HepG2 (cell line): ENCODE measurements at regions not wholly inside any gene's neighbourhood (a gene's known extent, or its start where the extent isn't known, plus 50 kb on each side); places are given as distances from the start of the nearest gene placed in this dataset.

Experiments
- ATAC-seq: fragments of 200-7000 bp; cut with Tn5 transposase; 3 replicates; pipeline ENCODE4 v1.9.1; 2020; ENCODE audit warnings: mild to moderate bottlenecking, moderate library complexity
- BruUV-seq: library from RNA; stranded (reverse); fragments of 400-500 nt; replicated peaks from 2 replicates; lab custom pipeline; 2021; lab: Mats Ljungman, UMichigan
- CTCF ChIA-PET: fragments of 300-600 bp; formaldehyde crosslinking; extraction: SDS; loops from one replicate; lab custom pipeline; 2021; ENCODE audit warnings: low total read pairs, inconsistent platforms, low intra/inter-chr PET ratio; lab: Yijun Ruan, JAX
- POLR2A ChIA-PET: fragments of 350-600 bp; sonication (Branson Sonifier 250); formaldehyde crosslinking; loops from one replicate; lab custom pipeline; 2020; ENCODE audit warnings: antibody characterized with exemption, inconsistent platforms; lab: Yijun Ruan, JAX
- DNase-seq: peaks from one replicate; pipeline ENCODE4 v3.0.0-alpha.2; 2015; ENCODE audit warnings: low spot score
- FAIRE-seq: peaks from 3 replicates; lab custom pipeline; 2011; peaks lifted over from hg19 to GRCh38; lab: Jason Lieb, UNC
- H2AFZ ChIP-seq: one replicate; pipeline ENCODE4 v1.6.1; 2011; ENCODE audit warnings: low read length, inconsistent platforms
- H3K27ac ChIP-seq: fragments of 300-600 bp; 3 replicates; pipeline ENCODE4 v1.8.0; 2011; ENCODE audit warnings: mixed run types, mild to moderate bottlenecking, mixed read lengths, low read length, inconsistent platforms; ENCODE audit not compliant: insufficient read depth; ENCODE audit errors: extremely low read length
- H3K27me3 ChIP-seq, 2 experiments: fragments of 200-600 bp in 1 of 2; 2 replicates in 1 of 2; 3 replicates in 1 of 2; pipeline versions ENCODE4 v1.6.0 to v1.8.0; 2011; ENCODE audit warnings: low read length in 2 of 2, mild to moderate bottlenecking in 2 of 2, moderate library complexity in 2 of 2, inconsistent platforms in 1 of 2; ENCODE audit not compliant: insufficient read depth in 2 of 2, control insufficient read depth in 1 of 2
- H3K36me3 ChIP-seq, 2 experiments: fragments of 200-600 bp in 1 of 2; replicated peaks in 1 of 2; 2 replicates in 1 of 2; 3 replicates in 1 of 2; pipeline versions ENCODE4 v1.5.1 to v1.8.0; 2011; ENCODE audit warnings: low read length in 2 of 2, inconsistent platforms in 1 of 2; ENCODE audit not compliant: insufficient read depth in 2 of 2, control insufficient read depth in 1 of 2
- H3K4me1 ChIP-seq: 2 replicates; pipeline ENCODE4 v1.5.1; 2012; ENCODE audit warnings: low read length, inconsistent platforms; ENCODE audit not compliant: insufficient read depth
- H3K4me2 ChIP-seq: 2 replicates; pipeline ENCODE4 v1.6.0; 2011; ENCODE audit warnings: low read depth, low read length, inconsistent platforms
- H3K4me3 ChIP-seq, 3 experiments: fragments of 200-600 bp in 1 of 3; sonication (generic), shearing (Covaris generic) in 1 of 3; replicated peaks in 1 of 3; 2 replicates each; pipeline ENCODE4 v1.5.1; 2011 to 2016; ENCODE audit warnings: low read length in 3 of 3, inconsistent platforms in 2 of 3, low read depth in 2 of 3, mild to moderate bottlenecking in 2 of 3, control low read depth in 1 of 3, mixed read lengths in 1 of 3; ENCODE audit not compliant: insufficient read depth in 1 of 3
- H3K79me2 ChIP-seq: one replicate; pipeline ENCODE4 v1.6.1; 2011; ENCODE audit warnings: low read length, inconsistent platforms; ENCODE audit not compliant: insufficient read depth
- H3K9ac ChIP-seq: 2 replicates; pipeline ENCODE4 v1.6.0; 2011; ENCODE audit warnings: mild to moderate bottlenecking, low read depth, low read length, inconsistent platforms; ENCODE audit not compliant: insufficient read depth
- H3K9me3 ChIP-seq: 2 replicates; pipeline ENCODE4 v1.5.1; 2012; ENCODE audit warnings: mild to moderate bottlenecking, low read length
- H4K20me1 ChIP-seq: 2 replicates; pipeline ENCODE4 v1.6.0; 2011; ENCODE audit warnings: inconsistent platforms, mild to moderate bottlenecking, low read length, moderate library complexity; ENCODE audit not compliant: insufficient read depth
- CBFB ChIP-seq: sonication (generic); formaldehyde crosslinking; IDR thresholded peaks from 2 replicates; pipeline ENCODE4 v1.4.0; 2020; ENCODE audit warnings: missing genetic modification reagents
- ELF4 ChIP-seq: sonication (generic); formaldehyde crosslinking; IDR thresholded peaks from 2 replicates; pipeline ENCODE4 v1.5.0; 2020; ENCODE audit warnings: missing genetic modification reagents, mild to moderate bottlenecking, moderate library complexity, borderline replicate concordance
- KAT2B ChIP-seq: fragments of 150-350 bp; IDR thresholded peaks from 2 replicates; pipeline ENCODE4 v1.6.1; 2014; ENCODE audit warnings: low read depth, low read length, borderline replicate concordance
- NFYC ChIP-seq: IDR thresholded peaks from 2 replicates; pipeline ENCODE4 v1.6.1; 2016; ENCODE audit warnings: missing genetic modification reagents, missing compliant biosample characterization
- NR2F1 ChIP-seq, 2 experiments: fragments of 450-650 bp in 1 of 2; formaldehyde crosslinking in 1 of 2; IDR thresholded peaks; 2 replicates each; pipeline versions ENCODE4 v1.5.0 to v1.6.1; 2016 to 2020; ENCODE audit warnings: mild to moderate bottlenecking in 1 of 2, missing compliant biosample characterization in 1 of 2, missing genetic modification reagents in 1 of 2, moderate library complexity in 1 of 2
- PATZ1 ChIP-seq: sonication (generic); formaldehyde crosslinking; IDR thresholded peaks from 2 replicates; pipeline ENCODE4 v1.4.0; 2020; ENCODE audit warnings: missing genetic modification reagents
- SMC3 ChIP-seq: IDR thresholded peaks from 2 replicates; pipeline ENCODE4 v1.6.1; 2011; ENCODE audit warnings: low read length, improper control_type of control experiment
- THRA ChIP-seq: sonication (generic); formaldehyde crosslinking; IDR thresholded peaks from 2 replicates; pipeline ENCODE4 v1.4.0; 2020; ENCODE audit warnings: missing genetic modification reagents, borderline replicate concordance
- ZHX1 ChIP-seq: sonication (generic); formaldehyde crosslinking; IDR thresholded peaks from 2 replicates; pipeline ENCODE4 v1.8.1; 2022; ENCODE audit warnings: low read depth, mild to moderate bottlenecking, missing genetic modification reagents
- ZNF124 ChIP-seq: sonication (generic); formaldehyde crosslinking; IDR thresholded peaks from 2 replicates; pipeline ENCODE4 v1.4.0; 2020; ENCODE audit warnings: missing genetic modification reagents
- ZNF3 ChIP-seq: IDR thresholded peaks from 2 replicates; pipeline ENCODE4 v1.7.0; 2017; ENCODE audit warnings: inconsistent platforms
- ZNF850 ChIP-seq: sonication (generic); formaldehyde crosslinking; conservative IDR thresholded peaks from 2 replicates; pipeline ENCODE4 v1.9.0; 2021; ENCODE audit warnings: mild to moderate bottlenecking, missing genetic modification reagents
- WGBS: methylation state at CpG from one replicate; pipeline ENCODE4 v1.1.6; 2017; ENCODE audit warnings: low lambda C conversion rate; 5-methylcytosine and 5-hydroxymethylcytosine counted together
- in situ Hi-C: cut with HindIII; loops from 2 replicates; pipeline ENCODE4 v1.10.0; 2017; ENCODE audit warnings: low pct_unique_long_range_greater_than_20kb; ENCODE audit not compliant: extremely low pct_ligation_motif_present
- intact Hi-C: fragments of 100-400 bp; cut with micrococcal nuclease; formaldehyde crosslinking; loops from one replicate; pipeline ENCODE4 v1.10.0; 2022; ENCODE audit not compliant: unreplicated experiment

- in situ Hi-C loops (no loop called here), intact Hi-C loops (no loop called here)
- H3K9me3 ChIP-seq, result no peaks in the 10 kb centered on the region
- ChIA-PET CTCF (no interaction called here), POLR2A (no interaction called here)
- no peak for DNase-seq
- no peaks in the 10 kb centered on the region for H3K79me2 ChIP-seq
- no peak overlapping the region for H3K4me3 ChIP-seq
- no peak overlapping the region for H3K27ac ChIP-seq
- H3K4me2 ChIP-seq, result no peak overlapping the region
- H3K27me3 ChIP-seq, result peaks cover 2 to 16% of the 10 kb centered on the region in 2 experiments; a peak in 3 of 5 replicates
- no peak for ATAC-seq
- no peaks in the 10 kb centered on the region for H3K4me1 ChIP-seq
- FAIRE-seq, result no peak
- BruUV-seq, result no TSS peak
- WGBS, result 2% methylated on average over 2 of the region's 2 CpGs
- H2AFZ ChIP-seq, result no peak overlapping the region
- H3K9ac ChIP-seq, result no peak overlapping the region
- H3K36me3 ChIP-seq, result no peaks in the 10 kb centered on the region
- no peaks in the 10 kb centered on the region for H4K20me1 ChIP-seq
- no peak for TF ChIP-seq KAT2B
- no peak for TF ChIP-seq ZNF3 (CRISPR knock-in tag)
- no peak for TF ChIP-seq THRA (CRISPR knock-in tag)
- no peak for TF ChIP-seq NFYC (CRISPR knock-in tag)
- TF ChIP-seq PATZ1 (CRISPR knock-in tag), result no peak
- TF ChIP-seq ZHX1, result no peak
- TF ChIP-seq ELF4 (CRISPR knock-in tag), result no peak
- TF ChIP-seq SMC3, result no peak
- no peak for TF ChIP-seq ZNF124
- no peak for TF ChIP-seq CBFB
- TF ChIP-seq NR2F1 (CRISPR knock-in tag; IDR thresholded peaks at IDR 0.05), result no peak
- no peak for TF ChIP-seq ZNF850 (CRISPR knock-in tag)
These were observed 238.1 kb downstream of the AACS start for GRCh38 chr12:125303337-125303736.
